ENCODE measurements at regions not wholly inside any gene's neighbourhood (a gene's known extent, or its start where the extent isn't known, plus 50 kb on each side); places are given as distances from the start of the nearest gene placed in this dataset.
A peak's percentile ranks its signal among the peaks of the same experiment; 100 is the strongest.

DNA sequence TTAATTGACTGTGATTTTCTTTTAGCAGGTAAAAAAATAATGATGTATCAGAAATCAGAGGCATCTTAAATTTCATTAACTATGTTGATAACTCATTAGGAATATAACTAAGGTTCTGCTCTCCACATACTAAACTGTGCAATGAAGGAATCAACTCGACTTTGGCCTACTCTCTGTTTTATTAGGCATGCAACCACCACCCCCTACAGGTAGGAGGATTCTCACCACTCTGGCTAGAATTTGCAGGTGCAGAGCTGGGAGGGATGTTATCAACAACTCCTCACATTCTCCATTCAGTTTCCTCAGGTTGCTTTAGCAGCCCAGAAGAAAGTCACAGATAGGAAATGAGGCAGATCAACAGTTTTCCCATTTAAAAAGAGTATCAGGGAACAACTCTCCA, 160.1 kb downstream of the COX18 start:
- TF ChIP-seq CTCF (conservative IDR thresholded peaks at IDR 0.05) (peak; percentile 40), EZH2 (IDR thresholded peaks at IDR 0.05; ENCODE audit: low read depth) (no peak)
